ENCODE measurements at regions not wholly inside any gene's neighbourhood (a gene's known extent, or its start where the extent isn't known, plus 50 kb on each side); places are given as distances from the start of the nearest gene placed in this dataset.
"Not testable (repeated sequence)": the region's sequence is repeated elsewhere in the genome, so short reads cannot be mapped to it uniquely, and the experiment has no call there.

GRCh38 chr18:41113885-41114482 is 841.0 kb upstream of the PIK3C3 start:
- no peak for DNase-seq

GRCh38 chr18:41099451-41099850 is 855.6 kb upstream of the PIK3C3 start:
- DNase-seq = no peak

GRCh38 chr18:41096504-41096903 is 858.5 kb upstream of the PIK3C3 start:
- DNase-seq = no peak

GRCh38 chr18:41077076-41077475 is 878.0 kb upstream of the PIK3C3 start:
- no peak for DNase-seq

GRCh38 chr18:41075212-41075611 is 879.8 kb upstream of the PIK3C3 start:
- no peak for DNase-seq

GRCh38 chr18:41073372-41073954 is 881.6 kb upstream of the PIK3C3 start:
- no peak for DNase-seq

GRCh38 chr18:41072946-41073345 is 882.1 kb upstream of the PIK3C3 start:
- no peak for DNase-seq

GRCh38 chr18:41071826-41072225 is 883.2 kb upstream of the PIK3C3 start:
- no peak for DNase-seq

GRCh38 chr18:41069167-41069566 is 885.9 kb upstream of the PIK3C3 start:
- DNase-seq = no peak

GRCh38 chr18:41064916-41065315 is 890.1 kb upstream of the PIK3C3 start:
- DNase-seq = no peak

GRCh38 chr18:41060967-41061366 is 894.1 kb upstream of the PIK3C3 start:
- no peak for DNase-seq

- DNase-seq = no peak
Measured at GRCh38 chr18:41059126-41059415, 896.0 kb upstream of the PIK3C3 start.

GRCh38 chr18:41058351-41059125 is 896.5 kb upstream of the PIK3C3 start:
- DNase-seq = no peak

GRCh38 chr18:41052625-41053024 is 902.4 kb upstream of the PIK3C3 start:
- DNase-seq = no peak

GRCh38 chr18:41046250-41046649 is 908.8 kb upstream of the PIK3C3 start:
- DNase-seq = not testable (repeated sequence)

GRCh38 chr18:41043876-41044275 is 911.2 kb upstream of the PIK3C3 start:
- DNase-seq = no peak

- no peak for DNase-seq
Measured at GRCh38 chr18:41042866-41043265, 912.2 kb upstream of the PIK3C3 start.

- DNase-seq = no peak
Measured at GRCh38 chr18:41038071-41038470, 917.0 kb upstream of the PIK3C3 start.

- no peak for DNase-seq
Measured at GRCh38 chr18:41036346-41036745, 918.7 kb upstream of the PIK3C3 start.

- no peak for DNase-seq
Measured at GRCh38 chr18:41034413-41034812, 920.6 kb upstream of the PIK3C3 start.

- no peak for DNase-seq
Measured at GRCh38 chr18:41025666-41026065, 929.4 kb upstream of the PIK3C3 start.

GRCh38 chr18:41024792-41025191 is 930.2 kb upstream of the PIK3C3 start:
- DNase-seq = no peak

GRCh38 chr18:41022484-41022883 is 932.5 kb upstream of the PIK3C3 start:
- no peak for DNase-seq

- no peak for DNase-seq
Measured at GRCh38 chr18:41021089-41021488, 933.9 kb upstream of the PIK3C3 start.

GRCh38 chr18:41012194-41012593 is 942.8 kb upstream of the PIK3C3 start:
- no peak for DNase-seq
